Body of pancreas (tissue), 4 donors: ENCODE measurements at regions not wholly inside any gene's neighbourhood (a gene's known extent, or its start where the extent isn't known, plus 50 kb on each side); places are given as distances from the start of the nearest gene placed in this dataset.

ENCODE experiments used
- ATAC-seq: fragments of 150-250 bp; one replicate; pipeline ENCODE4 v1.9.1; 2016
- DNase-seq, 4 donors: peaks; one replicate each; pipeline ENCODE4 v3.0.0-alpha.2; 2019
- H3K27ac ChIP-seq, 4 donors: fragments of 200-600 bp; sonication (generic); 1 replicate in 3 of 4; 2 replicates in 1 of 4; pipeline versions ENCODE4 v1.5.1 to v1.6.1; 2016 to 2019; ENCODE audit warnings: mild to moderate bottlenecking in 1 of 4, mixed read lengths in 1 of 4, moderate library complexity in 1 of 4
- H3K27me3 ChIP-seq, 2 donors: fragments of 200-600 bp; sonication (generic); one replicate each; pipeline ENCODE4 v1.6.0; 2016; ENCODE audit warnings: mild to moderate bottlenecking in 1 of 2
- H3K36me3 ChIP-seq, 2 donors: fragments of 200-600 bp; sonication (generic); replicated peaks in 1 of 2; 2 replicates each; pipeline ENCODE4 v1.5.1; 2016; ENCODE audit warnings: low read depth in 2 of 2; ENCODE audit not compliant: insufficient read depth in 1 of 2
- H3K4me1 ChIP-seq: fragments of 200-600 bp; sonication (generic); one replicate; pipeline ENCODE4 v1.6.0; 2016
- H3K4me3 ChIP-seq, 2 donors: fragments of 200-600 bp; sonication (generic); 1 replicate in 1 of 2; 2 replicates in 1 of 2; pipeline ENCODE4 v1.5.1; 2016 to 2019
- H3K9me3 ChIP-seq, 3 donors: fragments of 200-600 bp; sonication (generic); 1 replicate in 2 of 3; 2 replicates in 1 of 3; pipeline ENCODE4 v1.5.1; 2016
- CTCF ChIP-seq, 7 experiments: fragments of 450-650 bp in 4 of 7; fragments of 200-600 bp in 3 of 7; sonication (generic) in 3 of 7; IDR thresholded peaks; one replicate each; pipeline ENCODE4 v1.5.1; 2016 to 2019; ENCODE audit warnings: antibody characterized with exemption in 7 of 7
- POLR2A ChIP-seq, 3 donors: fragments of 450-650 bp; IDR thresholded peaks; one replicate each; pipeline ENCODE4 v1.6.1; 2016; ENCODE audit warnings: antibody characterized with exemption in 3 of 3, mild to moderate bottlenecking in 2 of 3
- WGBS, 2 donors: methylation state at CpG; one replicate each; pipeline ENCODE4 v1.1.5; 2017; 5-methylcytosine and 5-hydroxymethylcytosine counted together
- intact Hi-C: fragments of 100-400 bp; cut with DNase I; formaldehyde crosslinking; loops from one replicate; pipeline ENCODE4 v1.15.1; 2023

DNA sequence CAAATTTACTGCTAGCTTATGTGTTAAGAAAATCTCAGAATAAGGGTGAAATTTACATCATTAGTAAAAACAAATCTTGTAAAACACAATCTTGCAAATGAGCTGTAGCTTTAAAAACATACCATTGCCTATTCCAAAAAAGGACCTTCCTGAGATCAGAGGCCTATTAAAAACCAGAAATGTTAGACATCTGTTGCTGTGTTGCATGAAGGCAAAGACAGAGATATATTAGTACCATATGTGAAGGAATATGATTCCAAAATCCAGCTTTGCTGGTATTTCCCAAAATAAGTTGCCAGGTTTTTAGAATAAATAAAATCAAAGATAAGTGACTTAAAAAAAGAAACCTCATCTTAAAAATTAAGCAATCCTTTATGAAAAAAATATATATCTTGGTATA is 504.1 kb upstream of the CDIN1 start:
- H3K9me3 ChIP-seq, result no peaks in the 10 kb centered on the region
- no peak overlapping the region for H3K4me3 ChIP-seq
- H3K36me3 ChIP-seq, result no peaks in the 10 kb centered on the region
- no peak for ATAC-seq
- no peaks in the 10 kb centered on the region for H3K27me3 ChIP-seq
- no peak for DNase-seq
- no peaks in the 10 kb centered on the region for H3K4me1 ChIP-seq
- no peak for TF ChIP-seq POLR2A (IDR thresholded peaks at IDR 0.05)
- TF ChIP-seq CTCF (IDR thresholded peaks at IDR 0.05), result no peak
- H3K27ac ChIP-seq, result no peak overlapping the region
- intact Hi-C loops, result no loop called here

- WGBS, 2 donors, result 61 to 63% methylated on average over 3 of the region's 3 CpGs
- Histone ChIP-seq H3K9me3 (no peaks in the 10 kb centered on the region), H3K27ac (no peak overlapping the region), H3K27me3 (no peaks in the 10 kb centered on the region), H3K4me1 (no peaks in the 10 kb centered on the region), H3K4me3 (no peak overlapping the region), H3K36me3 (no peaks in the 10 kb centered on the region)
- TF ChIP-seq CTCF (IDR thresholded peaks at IDR 0.05), result no peak
- TF ChIP-seq POLR2A (IDR thresholded peaks at IDR 0.05), result no peak
- ATAC-seq, result no peak
- DNase-seq, result no peak
- intact Hi-C loops, result no loop called here
Measured at GRCh38 chr15:36079021-36079420, 500.4 kb upstream of the CDIN1 start.

- no peaks in the 10 kb centered on the region for H3K9me3 ChIP-seq
- no peak overlapping the region for H3K4me3 ChIP-seq
- TF ChIP-seq CTCF (IDR thresholded peaks at IDR 0.05) (no peak), POLR2A (IDR thresholded peaks at IDR 0.05) (no peak)
- no peaks in the 10 kb centered on the region for H3K36me3 ChIP-seq
- DNase-seq (no peak), ATAC-seq (no peak)
- WGBS, 2 donors, result 43% methylated on average over 4 of the region's 4 CpGs; no CpG with 5 or more reads in 1 of the 2 donors
- no peak overlapping the region for H3K27ac ChIP-seq
- intact Hi-C loops, result no loop called here
- H3K4me1 ChIP-seq, result no peaks in the 10 kb centered on the region
- no peaks in the 10 kb centered on the region for H3K27me3 ChIP-seq
Measured at GRCh38 chr15:36080759-36081158, 498.7 kb upstream of the CDIN1 start.

GRCh38 chr15:36090286-36090946 is 489.0 kb upstream of the CDIN1 start:
- DNase-seq, result no peak
- intact Hi-C loops, result no loop called here
- no peaks in the 10 kb centered on the region for H3K9me3 ChIP-seq
- H3K4me1 ChIP-seq, result no peaks in the 10 kb centered on the region
- TF ChIP-seq POLR2A (IDR thresholded peaks at IDR 0.05), result no peak
- no peak for TF ChIP-seq CTCF (IDR thresholded peaks at IDR 0.05)
- H3K36me3 ChIP-seq, result no peaks in the 10 kb centered on the region
- no peaks in the 10 kb centered on the region for H3K27me3 ChIP-seq
- no peak overlapping the region for H3K27ac ChIP-seq
- WGBS, 2 donors, result 57 to 62% methylated on average over 1 of the region's 1 CpG
- H3K4me3 ChIP-seq, result no peak overlapping the region
- ATAC-seq, result no peak

DNA sequence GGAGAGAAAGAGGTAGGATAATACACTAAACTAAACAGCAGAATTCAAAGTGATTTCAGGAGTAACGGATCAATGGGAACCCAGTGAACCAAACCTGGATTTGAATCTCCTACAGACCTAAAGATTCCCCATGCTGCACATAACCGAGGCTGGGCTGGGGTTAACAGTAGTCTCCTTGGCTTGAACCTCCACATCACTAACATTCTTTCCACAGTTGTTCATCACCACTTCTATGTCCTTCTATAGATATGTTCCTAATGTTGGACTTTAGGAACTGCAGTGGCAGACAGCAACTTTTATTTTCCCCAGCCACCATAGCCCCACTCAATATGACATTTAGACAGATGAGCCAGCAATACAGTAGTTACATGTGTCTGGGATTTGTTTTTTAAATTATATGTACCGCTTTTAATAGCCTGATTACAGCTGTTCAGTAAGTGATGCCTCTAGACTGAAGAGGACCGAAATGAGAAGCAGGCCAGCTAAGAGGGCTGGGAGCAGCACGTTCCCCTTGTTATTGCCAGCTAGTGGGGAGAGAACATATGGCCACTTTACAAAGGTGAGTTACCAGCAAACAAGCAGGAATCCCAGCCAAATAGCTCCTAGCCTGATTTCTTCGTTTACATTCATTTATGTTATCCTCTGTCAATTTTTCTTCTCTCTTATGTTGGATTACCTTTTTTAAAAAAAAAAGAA is 472.6 kb upstream of the CDIN1 start:
- ATAC-seq, result no peak
- no peaks in the 10 kb centered on the region for H3K9me3 ChIP-seq

More for the DNA sequence above, 472.6 kb upstream of the CDIN1 start:
- intact Hi-C loops, result no loop called here
- Histone ChIP-seq H3K27me3 (no peaks in the 10 kb centered on the region), H3K27ac (no peak overlapping the region), H3K4me3 (no peak overlapping the region), H3K36me3 (no peaks in the 10 kb centered on the region), H3K4me1 (no peaks in the 10 kb centered on the region)
- 59 to 61% methylated on average over 6 of the region's 6 CpGs for WGBS, 2 donors
- DNase-seq, result no peak
- TF ChIP-seq CTCF (IDR thresholded peaks at IDR 0.05), result no peak
- no peak for TF ChIP-seq POLR2A (IDR thresholded peaks at IDR 0.05)
